ENCODE measurements at regions not wholly inside any gene's neighbourhood (a gene's known extent, or its start where the extent isn't known, plus 50 kb on each side); places are given as distances from the start of the nearest gene placed in this dataset.

- CTCF ChIA-PET: no interaction called here
- H3K4me1 Mint-ChIP-seq: no peaks in the 10 kb centered on the region
- H3K9me3 Mint-ChIP-seq (ENCODE audit: insufficient read depth): peaks cover 5% of the 10 kb centered on the region
- no peaks in the 10 kb centered on the region for H4K20me1 ChIP-seq (ENCODE audit: control insufficient read depth, insufficient read depth, low read length, poor library complexity, severe bottlenecking)
- H3K36me3 ChIP-seq (replicated peaks in 1 of 2; ENCODE audit: control extremely low read depth in 1 of 2, control insufficient read depth in 1 of 2, extremely low read depth in 1 of 2, insufficient read depth in 2 of 2, low read length in 1 of 2): no peaks in the 10 kb centered on the region
- no peaks in the 10 kb centered on the region for H3K79me2 ChIP-seq (ENCODE audit: control insufficient read depth, insufficient read depth, low read length)
- no peak overlapping the region for H3K27ac ChIP-seq (ENCODE audit: low read length in 2 of 2)
- TF ChIP-seq EZH2 (IDR thresholded peaks at IDR 0.05; ENCODE audit: borderline replicate concordance, insufficient read depth, low read depth, low read length, poor library complexity, severe bottlenecking) (no peak), CTCF (IDR thresholded peaks at IDR 0.05) (no peak)
- no peak overlapping the region for H2AFZ ChIP-seq (ENCODE audit: insufficient read depth, low read depth, low read length, poor library complexity, severe bottlenecking)
- DNase-seq (no peak), ATAC-seq (ENCODE audit: low read depth) (no peak)
- H3K4me2 ChIP-seq (replicated peaks; ENCODE audit: low read depth, low read length, poor library complexity, severe bottlenecking): no peak overlapping the region
- no peak overlapping the region for H3K4me3 Mint-ChIP-seq
- H3K27me3 ChIP-seq (replicated peaks in 1 of 4; ENCODE audit: control extremely low read depth in 1 of 4, control insufficient read depth in 3 of 4, insufficient read depth in 4 of 4, low read length in 3 of 4): peaks cover 0 to 4% (median 2%) of the 10 kb centered on the region in 4 experiments
- no peaks in the 10 kb centered on the region for H3K4me1 ChIP-seq (ENCODE audit: control insufficient read depth in 2 of 2, insufficient read depth in 2 of 2, low read length in 2 of 2)
- intact Hi-C loops (cut with micrococcal nuclease): no loop called here
- no peak overlapping the region for H3K4me3 ChIP-seq (ENCODE audit: control extremely low read depth in 1 of 5, extremely low read depth in 1 of 5, insufficient read depth in 1 of 5, low read depth in 2 of 5, low read length in 4 of 5)
- H3K9me3 ChIP-seq (ENCODE audit: control extremely low read depth in 1 of 3, control insufficient read depth in 2 of 3, insufficient read depth in 1 of 3, low read length in 2 of 3): no peaks in the 10 kb centered on the region
- no peak overlapping the region for H3K27ac Mint-ChIP-seq
- POLR2A ChIA-PET: no interaction called here
- H3K9ac ChIP-seq (ENCODE audit: low read length): no peak overlapping the region
- WGBS (ENCODE audit: insufficient coverage): 91% methylated on average over 2 of the region's 2 CpGs
- H3K27me3 Mint-ChIP-seq: peaks cover 4% of the 10 kb centered on the region
Observed at GRCh38 chr11:130593064-130593463, 144.6 kb downstream of the ADAMTS15 start.

- Mint-ChIP-seq H3K9me3 (ENCODE audit: insufficient read depth) (no peaks in the 10 kb centered on the region), H3K27me3 (peaks cover 4% of the 10 kb centered on the region), H3K4me1 (no peaks in the 10 kb centered on the region), H3K4me3 (no peak overlapping the region), H3K27ac (no peak overlapping the region)
- Histone ChIP-seq H2AFZ (ENCODE audit: insufficient read depth, low read depth, low read length, poor library complexity, severe bottlenecking) (no peak overlapping the region), H3K9me3 (ENCODE audit: control extremely low read depth in 1 of 3, control insufficient read depth in 2 of 3, insufficient read depth in 1 of 3, low read length in 2 of 3) (peaks cover 0 to 19% (median 0%) of the 10 kb centered on the region in 3 donors), H3K4me3 (ENCODE audit: control extremely low read depth in 1 of 5, extremely low read depth in 1 of 5, insufficient read depth in 1 of 5, low read depth in 2 of 5, low read length in 4 of 5) (no peak overlapping the region), H3K36me3 (replicated peaks in 1 of 2; ENCODE audit: control extremely low read depth in 1 of 2, control insufficient read depth in 1 of 2, extremely low read depth in 1 of 2, insufficient read depth in 2 of 2, low read length in 1 of 2) (no peaks in the 10 kb centered on the region), H3K27ac (ENCODE audit: low read length in 2 of 2) (no peak overlapping the region), H3K9ac (ENCODE audit: low read length) (no peak overlapping the region), H3K27me3 (replicated peaks in 1 of 4; ENCODE audit: control extremely low read depth in 1 of 4, control insufficient read depth in 3 of 4, insufficient read depth in 4 of 4, low read length in 3 of 4) (peaks cover 0 to 4% (median 2%) of the 10 kb centered on the region in 4 experiments), H3K4me1 (ENCODE audit: control insufficient read depth in 2 of 2, insufficient read depth in 2 of 2, low read length in 2 of 2) (no peaks in the 10 kb centered on the region), H3K79me2 (ENCODE audit: control insufficient read depth, insufficient read depth, low read length) (no peaks in the 10 kb centered on the region), H3K4me2 (replicated peaks; ENCODE audit: low read depth, low read length, poor library complexity, severe bottlenecking) (no peak overlapping the region), H4K20me1 (ENCODE audit: control insufficient read depth, insufficient read depth, low read length, poor library complexity, severe bottlenecking) (no peaks in the 10 kb centered on the region)
- ATAC-seq (ENCODE audit: low read depth) (no peak), DNase-seq (no peak)
- TF ChIP-seq CTCF (IDR thresholded peaks at IDR 0.05) (no peak), EZH2 (IDR thresholded peaks at IDR 0.05; ENCODE audit: borderline replicate concordance, insufficient read depth, low read depth, low read length, poor library complexity, severe bottlenecking) (no peak)
- 96% methylated on average over 25 of the region's 25 CpGs for WGBS (ENCODE audit: insufficient coverage)
- CTCF ChIA-PET: no interaction called here
- intact Hi-C loops (cut with micrococcal nuclease): no loop called here
- POLR2A ChIA-PET: no interaction called here
Observed at GRCh38 chr11:130598433-130598832, 150.0 kb downstream of the ADAMTS15 start.

Data from B cell (primary cell).